GM21786 (cell line): ENCODE measurements at regions not wholly inside any gene's neighbourhood (a gene's known extent, or its start where the extent isn't known, plus 50 kb on each side); places are given as distances from the start of the nearest gene placed in this dataset.
A peak's percentile ranks its signal among the peaks of the same experiment; 100 is the strongest.

Experiments used
- ATAC-seq: cut with Tn5 transposase; IDR thresholded peaks from one replicate; pipeline ENCODE4 v1.9.1; 2021; ENCODE audit not compliant: unreplicated experiment

DNA sequence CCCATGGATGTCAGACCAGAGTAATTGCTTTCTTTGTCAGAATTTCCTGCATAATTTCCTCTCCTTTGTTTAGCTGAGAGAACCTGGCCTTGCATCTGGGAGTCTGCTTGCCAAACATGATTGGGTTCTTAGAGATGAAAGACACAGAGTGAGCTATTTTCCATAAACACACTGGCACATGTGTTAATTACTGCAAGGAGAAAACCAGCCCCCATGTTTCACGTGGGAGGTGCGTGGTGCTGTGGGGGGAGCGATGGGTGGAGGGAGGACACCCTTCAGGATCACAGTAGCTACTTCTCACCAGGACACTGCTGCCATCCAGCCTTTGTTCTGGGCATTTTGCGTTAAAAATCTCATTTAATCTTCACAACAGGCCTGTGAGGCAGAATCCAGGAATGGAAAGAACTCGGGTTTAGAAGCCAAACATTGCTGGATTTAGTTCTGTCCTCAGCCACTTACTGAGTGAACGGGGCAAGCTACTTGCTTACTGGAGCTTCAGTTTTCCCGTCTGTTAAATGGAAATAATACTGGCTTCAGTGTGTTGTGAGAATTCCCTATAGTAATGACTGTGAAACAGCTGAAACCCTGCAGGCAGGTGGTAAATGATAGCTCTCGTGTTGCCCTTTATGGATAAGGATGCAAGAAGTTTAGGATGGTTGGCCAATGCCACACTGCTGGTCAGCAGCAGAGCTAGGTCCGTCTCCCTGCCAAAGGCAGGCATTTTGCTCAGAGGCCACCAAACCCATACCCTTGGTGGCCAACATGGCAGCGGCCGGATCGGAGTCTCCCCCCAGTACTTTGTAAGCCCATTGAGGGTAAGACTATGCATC is 100.1 kb upstream of the ASAP2 start:
- no peak for ATAC-seq

DNA sequence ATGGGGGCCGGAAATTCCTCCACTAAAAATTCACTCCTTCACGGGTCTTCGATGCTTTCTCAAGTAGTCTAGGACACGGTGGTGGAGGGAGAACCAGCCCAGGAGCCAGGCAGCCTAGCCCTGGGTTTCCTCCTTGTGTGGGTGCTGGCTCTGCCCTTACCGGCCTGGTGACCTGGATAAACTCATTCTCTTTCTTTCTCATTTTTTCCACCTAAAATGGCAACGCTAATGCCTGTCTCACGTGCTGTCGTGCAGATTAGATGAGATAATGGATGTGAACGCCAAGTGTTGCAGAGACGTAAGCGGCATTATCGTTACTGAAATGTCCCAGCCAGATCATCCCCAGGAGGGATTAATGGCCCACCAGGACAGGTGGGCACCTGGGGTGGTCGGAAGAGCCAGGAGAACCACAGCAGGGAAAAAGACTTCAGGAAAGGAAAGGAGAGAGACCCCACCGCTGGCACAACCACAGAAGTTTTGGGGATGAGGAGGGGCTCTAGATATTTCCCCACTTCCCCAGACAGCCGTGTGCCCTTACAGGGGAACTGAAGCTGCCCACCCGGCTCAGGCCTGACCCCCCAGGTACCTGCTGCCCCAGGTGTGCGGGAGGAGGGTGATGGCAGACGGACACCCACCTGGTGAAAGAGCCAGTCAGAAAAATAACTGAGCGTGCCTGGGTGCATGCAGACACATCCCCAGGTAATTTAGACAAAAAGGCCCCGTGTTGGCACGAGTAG is 100.8 kb upstream of the ASAP2 start:
- ATAC-seq, result no peak

DNA sequence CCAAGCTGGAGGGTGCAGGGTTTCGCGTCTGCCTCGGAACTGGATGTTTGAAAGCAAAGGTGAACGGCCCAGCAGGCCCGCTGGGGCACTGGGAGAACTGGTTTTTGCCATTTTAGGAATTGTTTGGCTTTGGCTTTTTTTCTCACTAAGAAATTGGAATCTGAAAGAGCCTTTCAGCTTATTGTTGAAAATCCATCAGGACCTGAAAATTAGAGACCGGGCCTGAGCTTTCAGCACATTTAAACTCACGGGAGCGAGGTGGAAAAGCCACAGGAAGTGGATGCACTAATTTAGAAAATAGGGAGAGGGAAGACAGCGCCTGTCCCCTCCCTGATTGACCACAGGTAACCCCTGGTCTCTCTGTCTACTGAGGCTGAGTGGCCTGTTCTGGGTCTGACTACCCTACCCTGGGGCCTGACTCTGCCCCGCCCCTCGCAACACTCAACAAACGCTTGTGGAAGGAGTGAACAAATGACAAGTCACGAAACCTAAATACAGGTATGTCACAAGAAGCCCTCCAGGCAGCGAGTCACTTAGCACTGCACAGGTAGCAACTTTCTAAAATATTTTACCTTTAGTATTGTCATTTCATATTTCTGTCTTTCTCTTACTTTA is 100.3 kb upstream of the MBOAT2 start:
- no peak for ATAC-seq

DNA sequence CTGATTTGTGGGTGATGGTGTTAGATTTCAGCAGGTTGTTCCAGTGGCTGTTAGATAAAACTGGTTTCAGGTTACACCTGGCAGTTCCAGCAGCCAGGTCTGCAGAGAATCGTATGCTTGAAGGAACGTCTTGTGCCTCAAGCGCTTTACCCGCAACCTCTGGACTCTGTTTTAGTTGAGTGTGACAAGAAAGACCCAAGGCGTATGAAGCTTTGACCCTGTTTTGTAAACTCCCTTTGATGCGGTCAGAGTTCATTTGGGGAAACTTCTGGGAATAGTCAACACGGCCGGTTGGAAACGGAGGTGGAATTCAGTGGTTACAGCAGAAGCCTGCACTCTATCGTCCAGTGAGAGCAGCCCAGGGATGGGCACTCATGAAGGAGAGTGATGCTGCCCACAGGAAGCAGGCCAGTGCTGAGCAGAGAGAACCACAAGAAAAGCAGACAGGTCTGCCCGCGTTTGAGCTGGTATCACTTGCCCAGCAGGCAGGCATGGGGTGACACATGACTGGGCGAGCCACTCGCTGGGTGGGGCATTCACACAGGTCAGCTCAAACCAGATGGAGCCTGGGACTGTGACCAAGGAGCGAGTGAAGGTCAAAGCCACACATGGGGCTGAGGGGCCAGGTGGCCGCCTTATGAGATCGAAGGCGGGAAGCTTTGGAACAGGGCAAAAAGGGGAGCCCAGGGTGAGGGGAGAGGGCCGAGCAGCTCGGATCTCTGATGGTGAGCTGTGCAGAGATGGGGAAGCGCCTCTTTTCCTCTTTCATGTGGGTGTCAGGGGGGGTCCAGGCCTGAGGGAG is 99.6 kb upstream of the MBOAT2 start:
- ATAC-seq, result no peak

DNA sequence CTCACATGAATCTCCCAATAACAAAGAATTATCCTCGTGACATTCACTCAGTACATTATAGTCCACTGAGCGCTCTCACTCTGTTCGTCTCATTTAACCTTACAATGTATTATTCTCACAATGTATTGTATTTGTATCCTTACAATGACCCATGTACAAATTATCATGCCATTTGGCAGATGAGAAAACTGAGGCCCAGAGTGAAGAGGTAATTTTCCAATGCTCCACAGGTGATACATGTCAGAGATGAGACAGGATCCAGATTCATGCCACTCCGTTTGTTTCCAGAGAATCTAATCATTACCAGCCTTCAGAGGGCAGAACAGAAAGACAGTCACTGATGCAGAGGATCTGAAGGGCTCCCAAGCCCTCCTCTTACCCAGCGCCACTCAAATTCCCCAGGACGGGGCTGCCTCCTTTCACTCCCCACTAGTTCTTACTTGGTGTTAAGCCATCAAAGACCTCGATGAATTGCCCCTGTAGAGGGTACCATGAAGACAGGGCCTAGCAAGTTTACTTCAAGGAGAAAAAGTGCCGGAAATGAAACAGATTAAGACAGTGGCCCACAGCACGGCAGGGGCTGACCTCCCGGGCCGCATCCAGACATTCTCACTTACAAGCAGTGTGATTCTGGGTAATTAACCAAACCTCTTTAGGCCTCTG is 98.4 kb upstream of the MBOAT2 start:
- no peak for ATAC-seq

DNA sequence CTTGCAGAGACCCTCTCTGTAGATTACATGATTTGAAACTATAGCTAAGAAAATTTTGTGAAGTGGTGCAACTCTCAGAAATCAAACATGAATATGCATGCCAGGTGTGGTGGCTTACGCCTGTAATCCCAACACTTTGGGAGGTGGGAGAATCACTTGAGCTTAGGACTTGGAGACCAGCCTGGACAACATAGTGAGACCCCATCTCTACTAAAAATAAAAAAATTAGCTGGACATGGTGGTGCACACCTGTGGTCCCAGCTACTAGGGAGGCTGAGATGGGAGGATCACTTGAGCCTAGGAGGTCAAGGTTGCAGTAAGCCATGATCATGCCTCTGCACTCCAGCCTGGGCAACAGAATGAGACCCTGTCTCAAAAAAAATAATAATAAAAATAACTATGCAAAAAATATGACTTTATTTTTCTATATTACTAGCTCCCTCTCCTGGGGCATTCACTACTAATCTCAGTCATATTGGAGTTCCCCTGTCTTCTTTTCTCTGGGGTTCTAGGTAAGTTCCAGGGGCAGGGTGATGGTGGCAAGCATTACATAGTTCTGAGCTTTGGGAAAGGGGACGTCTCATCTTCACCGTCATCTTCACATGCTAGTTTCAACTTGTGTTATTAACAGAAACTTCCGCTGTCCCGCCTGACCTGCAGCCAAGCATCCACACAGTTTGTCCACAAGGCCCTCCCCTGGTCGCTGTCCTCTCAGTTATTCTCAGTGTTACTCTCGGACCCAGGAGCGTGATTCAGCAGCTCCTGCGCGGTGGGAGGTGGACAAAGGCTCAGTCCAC is 96.8 kb upstream of the MBOAT2 start:
- peak; percentile 46 for ATAC-seq

DNA sequence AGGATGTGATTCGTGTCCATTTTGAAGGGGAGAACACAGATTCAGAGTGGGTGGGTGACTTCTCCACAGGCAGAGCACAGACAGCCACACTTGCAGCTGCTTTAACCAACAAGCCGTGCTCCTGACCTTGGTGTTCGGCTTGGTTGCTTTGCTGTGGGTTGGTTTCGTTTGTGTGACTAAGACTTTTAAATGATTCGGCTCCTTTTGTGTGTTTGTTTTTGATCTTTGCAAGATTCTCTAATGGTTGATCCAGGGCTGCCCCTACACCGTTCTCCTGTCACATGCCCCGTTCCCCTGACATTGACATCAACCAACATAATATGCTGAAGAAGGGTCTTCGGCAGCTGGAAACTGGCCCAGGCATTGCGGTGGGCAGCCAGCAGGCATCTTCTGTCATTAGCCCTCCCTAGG is 95.9 kb upstream of the MBOAT2 start:
- ATAC-seq, result no peak

DNA sequence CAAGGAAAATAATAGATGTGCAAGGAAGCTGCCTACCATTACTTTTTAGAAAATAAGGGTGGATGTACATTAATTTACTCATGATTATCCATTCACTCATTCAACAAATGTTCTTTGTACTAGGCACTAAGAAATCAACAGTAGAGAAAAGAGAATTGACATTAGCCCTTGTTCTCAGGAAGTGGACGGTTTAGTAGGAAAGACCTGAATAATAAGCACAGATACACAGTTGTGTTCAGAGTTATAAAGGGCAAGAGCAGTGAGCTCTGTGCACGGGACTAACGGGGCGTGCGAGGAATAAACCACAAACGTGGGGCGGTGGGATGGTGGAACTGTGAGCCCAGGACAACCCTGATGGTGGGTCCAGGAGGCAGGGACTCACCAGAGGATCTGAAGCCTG is 94.4 kb upstream of the MBOAT2 start:
- no peak for ATAC-seq

DNA sequence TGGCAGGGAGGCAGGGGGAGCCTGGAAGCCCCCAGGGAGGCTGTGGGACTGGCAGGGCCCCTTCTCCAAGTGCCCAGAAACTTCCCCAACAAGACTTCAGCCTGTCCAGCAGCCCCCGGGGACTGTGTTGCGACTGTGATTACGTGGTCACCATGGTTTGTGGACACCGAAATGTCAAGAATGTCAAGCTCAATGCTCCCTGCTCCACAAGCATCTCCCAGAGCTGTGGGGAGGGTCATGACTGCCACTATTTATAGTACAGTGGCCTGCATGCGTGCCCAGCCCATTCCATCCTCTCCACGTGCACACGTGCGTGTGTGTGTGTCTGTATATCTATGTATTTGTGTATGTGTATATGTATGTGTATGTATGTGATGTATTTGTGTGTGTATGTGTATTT is 93.8 kb upstream of the MBOAT2 start:
- ATAC-seq, result no peak

DNA sequence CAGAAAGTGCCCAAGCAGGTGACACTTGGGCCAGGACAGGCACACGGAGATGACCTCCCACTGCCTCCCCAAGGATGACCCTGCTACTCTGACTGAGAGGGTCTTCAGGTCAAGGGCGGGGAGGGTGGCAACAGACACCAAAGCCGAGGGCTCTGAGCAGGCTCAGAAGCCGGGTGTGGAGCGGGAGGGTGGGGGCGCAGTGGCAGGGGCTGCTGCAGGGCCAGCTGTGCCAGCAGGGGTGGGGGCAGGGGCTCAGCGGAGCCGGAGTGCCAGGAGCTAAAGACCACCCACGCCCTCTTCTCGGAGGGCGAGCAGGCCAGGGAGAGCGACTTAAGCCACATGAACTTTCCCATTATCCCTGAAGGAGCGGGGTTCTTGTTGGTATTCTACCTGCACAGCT is 93.3 kb upstream of the MBOAT2 start:
- no peak for ATAC-seq

DNA sequence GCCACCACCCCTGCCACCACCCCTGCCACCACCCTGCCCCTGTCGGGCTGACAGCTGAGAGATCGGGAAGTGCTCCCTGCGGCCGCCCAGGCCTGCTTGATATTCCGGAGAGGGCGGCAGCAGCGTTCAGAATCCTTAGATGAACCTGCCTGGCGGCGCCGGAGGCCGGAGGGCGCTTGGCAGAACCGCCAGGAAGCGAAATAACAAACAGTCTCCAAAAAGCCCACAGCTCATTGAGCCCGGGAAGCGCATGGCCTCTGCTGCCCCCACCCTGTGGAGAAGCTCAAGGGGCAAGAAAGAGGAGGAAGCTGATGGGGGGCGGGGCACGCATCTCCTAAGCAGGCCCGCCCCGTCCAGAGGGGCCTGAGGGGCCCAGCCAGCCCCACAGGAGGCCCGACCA is 92.2 kb upstream of the MBOAT2 start:
- ATAC-seq, result no peak

DNA sequence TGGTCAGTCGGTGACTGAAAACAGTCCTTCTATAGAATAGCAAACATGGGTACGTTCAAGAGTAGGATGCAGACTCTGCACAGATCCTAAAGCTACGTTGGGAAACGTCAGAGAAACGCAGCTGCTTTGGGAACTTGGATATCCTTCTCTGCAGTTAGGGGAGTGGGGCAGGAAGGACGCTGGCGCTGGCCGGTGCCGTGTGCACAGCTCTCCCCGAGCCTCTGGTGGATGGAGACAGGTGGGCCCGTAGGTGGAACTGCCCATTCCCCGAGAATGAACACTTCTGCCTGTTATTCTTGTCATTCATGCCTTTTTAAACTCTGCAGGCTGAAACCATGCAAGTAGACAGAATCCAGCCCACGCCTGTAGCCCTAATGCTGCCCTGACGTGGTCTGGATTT is 91.7 kb upstream of the MBOAT2 start:
- no peak for ATAC-seq

DNA sequence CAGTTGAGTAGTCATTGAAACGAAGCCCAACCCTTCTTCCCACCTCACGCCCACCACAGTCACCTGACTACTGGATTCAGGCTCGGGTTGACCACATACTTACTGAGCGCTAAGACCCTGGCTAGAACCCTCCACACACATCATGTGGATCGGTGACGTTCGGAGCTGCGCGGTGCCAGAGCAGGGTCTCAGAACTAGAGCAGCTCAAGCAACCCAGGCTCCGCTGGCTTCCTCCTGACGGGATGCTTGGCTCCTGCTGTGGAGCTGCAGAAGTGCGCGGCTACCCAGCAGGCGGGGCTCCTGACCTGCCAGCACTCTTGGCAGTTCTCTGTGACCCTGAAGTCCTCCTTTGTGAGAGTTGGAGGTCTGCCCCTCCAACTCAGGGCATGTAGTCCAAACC is 90.6 kb upstream of the MBOAT2 start:
- no peak for ATAC-seq

DNA sequence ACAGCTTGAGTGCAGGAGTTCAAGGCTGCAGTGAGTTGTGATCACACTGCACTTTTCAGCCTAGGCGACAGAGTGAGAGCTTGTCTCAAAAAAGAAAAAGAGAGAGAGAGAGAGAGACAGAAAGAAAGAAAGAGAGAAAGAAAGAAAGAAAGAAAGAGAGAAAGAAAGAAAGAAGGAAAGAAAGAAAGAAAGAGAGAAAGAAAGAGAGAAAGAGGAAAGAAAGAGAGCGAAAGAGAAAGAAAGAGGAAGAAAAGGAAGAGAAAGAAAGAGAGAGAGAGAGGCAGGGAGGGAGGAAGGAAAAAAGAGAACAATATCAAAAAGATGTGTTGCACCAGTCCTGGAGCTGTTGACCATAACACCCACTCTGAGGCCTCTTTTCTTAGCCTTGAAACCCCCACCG is 89.8 kb upstream of the MBOAT2 start:
- no peak for ATAC-seq

DNA sequence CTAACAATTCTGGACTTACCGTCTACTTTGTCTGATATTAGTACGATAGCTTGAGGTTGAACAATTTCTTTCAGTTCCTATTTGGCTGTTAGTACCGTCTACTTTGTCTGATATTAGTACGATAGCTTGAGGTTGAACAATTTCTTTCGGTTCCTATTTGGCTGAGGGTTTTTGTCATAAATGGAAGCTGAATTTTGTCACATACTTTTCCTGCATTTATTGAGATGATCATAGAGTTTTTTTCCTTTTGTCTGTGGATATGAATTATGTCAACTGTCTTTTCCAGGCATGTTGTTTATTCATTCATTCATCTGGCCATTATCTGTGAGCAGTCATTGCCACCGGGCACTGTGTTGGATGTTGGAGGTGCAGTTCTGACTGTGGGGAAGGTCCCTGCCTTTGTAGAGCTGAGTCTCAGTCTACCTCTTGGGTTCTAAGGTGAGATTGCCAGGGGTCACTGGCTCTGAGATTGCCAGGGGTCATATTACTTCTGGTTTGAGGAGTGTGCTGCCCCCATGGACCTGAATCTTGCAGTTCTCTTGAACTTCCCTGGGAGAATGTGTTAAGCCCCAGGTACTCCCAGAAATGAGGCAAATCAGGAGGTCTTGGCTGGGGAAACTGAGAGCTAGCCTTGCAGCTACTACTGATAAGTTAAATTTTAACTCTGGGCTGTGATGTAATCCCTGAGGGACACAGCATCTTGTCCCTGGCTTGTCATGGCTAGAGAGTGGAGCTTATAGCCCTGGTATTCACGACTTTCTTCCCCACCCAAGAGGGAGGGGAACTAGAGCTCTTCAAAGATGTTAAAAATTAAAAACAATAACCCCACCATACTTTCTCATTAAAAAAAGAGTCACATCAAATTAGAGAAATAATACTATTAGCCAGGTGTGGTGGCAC is 89.1 kb upstream of the MBOAT2 start:
- ATAC-seq, result peak; percentile 88

DNA sequence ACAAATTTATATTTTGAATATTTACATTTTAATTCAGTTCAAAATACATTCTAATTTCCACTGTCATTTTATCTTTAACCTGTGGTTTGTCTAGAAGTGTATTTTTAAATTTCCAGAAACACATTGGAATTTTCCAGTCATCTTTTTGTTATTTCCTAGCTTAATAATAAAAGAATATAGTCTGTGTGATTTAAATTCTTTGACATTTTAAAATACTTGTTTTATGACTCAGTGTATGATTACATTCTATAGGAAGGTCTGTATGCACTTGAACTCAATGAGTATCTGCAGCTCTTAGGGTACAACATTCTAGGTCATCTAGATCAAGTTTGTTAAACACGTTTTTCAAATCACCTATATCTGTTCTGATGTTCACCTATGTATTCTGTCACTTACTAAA is 88.3 kb upstream of the MBOAT2 start:
- no peak for ATAC-seq

DNA sequence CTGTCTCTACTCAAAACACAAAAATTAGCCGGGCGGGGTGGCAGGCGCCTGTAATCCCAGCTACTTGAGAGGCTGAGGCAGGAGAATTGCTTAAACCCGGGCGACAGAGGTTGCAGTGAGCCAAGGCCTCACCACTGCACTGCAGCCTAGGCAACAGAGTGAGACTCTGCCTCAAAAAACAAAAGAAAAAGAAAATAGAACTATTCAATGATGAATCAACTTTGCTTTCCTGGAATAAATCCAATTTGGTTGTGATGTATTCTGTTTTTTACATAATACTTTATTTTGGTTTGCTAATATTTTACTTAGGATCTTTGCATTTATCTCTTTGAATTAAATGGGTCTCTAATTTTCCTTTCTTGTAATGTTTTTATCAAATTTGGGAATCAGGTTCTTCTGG is 86.3 kb upstream of the MBOAT2 start:
- ATAC-seq, result no peak

DNA sequence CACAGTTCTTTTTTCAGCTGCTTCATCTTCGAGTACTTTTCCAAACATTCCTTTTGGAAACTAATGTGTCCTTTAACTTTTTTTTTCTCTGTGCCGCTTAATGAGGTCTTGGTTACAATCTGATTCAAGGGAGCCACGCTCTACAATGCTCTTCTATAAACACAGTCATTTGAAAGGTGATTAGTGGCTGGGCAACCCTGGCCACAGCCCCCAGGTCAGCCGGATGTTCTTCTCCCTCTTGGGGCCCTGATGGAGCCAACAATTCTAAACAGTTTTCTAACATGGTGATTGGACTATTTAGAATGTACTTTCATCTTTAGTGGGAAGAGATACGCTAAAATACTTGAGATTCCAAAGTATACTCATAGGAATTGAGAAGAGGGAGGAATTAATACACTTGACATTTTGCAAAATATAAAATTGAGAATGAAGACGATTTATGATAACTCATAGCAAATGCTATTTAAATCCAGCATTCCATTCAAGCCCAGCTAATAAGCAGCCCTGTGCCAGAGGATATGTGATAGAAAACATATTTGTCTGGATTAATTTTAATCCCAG is 83.7 kb upstream of the MBOAT2 start:
- no peak for ATAC-seq

DNA sequence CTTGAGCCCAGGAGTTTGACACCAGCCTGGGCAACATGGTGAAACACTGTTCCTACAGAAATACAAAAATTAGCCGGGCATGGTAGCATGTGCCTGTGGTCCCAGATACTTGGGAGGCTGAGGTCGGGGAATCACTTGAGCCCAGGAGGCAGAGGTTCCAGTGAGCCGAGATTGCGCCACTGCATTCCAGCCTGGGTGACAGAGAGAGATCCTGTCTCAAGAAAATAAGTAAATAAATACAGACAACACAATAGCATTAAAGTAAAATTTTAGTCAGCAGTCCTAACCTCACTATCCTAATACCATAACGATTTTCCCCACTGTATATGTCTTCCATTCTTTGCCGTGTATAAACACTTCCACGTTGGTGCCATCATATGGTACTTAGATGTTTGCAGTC is 83.0 kb upstream of the MBOAT2 start:
- no peak for ATAC-seq
